Activated naive CD4-positive, alpha-beta T cell treated with anti-CD3 and anti-CD28 coated beads, Interleukin-2, amount 50 U/mL, for 24 hours (primary cell): ENCODE measurements at regions not wholly inside any gene's neighbourhood (a gene's known extent, or its start where the extent isn't known, plus 50 kb on each side); places are given as distances from the start of the nearest gene placed in this dataset.

ENCODE experiments used
- H3K27ac Mint-ChIP-seq: one replicate; pipeline ENCODE4 v1.8.0; 2021; ENCODE audit warnings: mild to moderate bottlenecking, mixed read lengths
- H3K27me3 Mint-ChIP-seq: one replicate; pipeline ENCODE4 v1.8.0; 2021; ENCODE audit warnings: mixed read lengths
- H3K36me3 Mint-ChIP-seq: one replicate; pipeline ENCODE4 v1.8.0; 2021; ENCODE audit warnings: mixed read lengths
- H3K4me1 Mint-ChIP-seq: one replicate; pipeline ENCODE4 v1.8.0; 2021; ENCODE audit warnings: mixed read lengths
- H3K4me3 Mint-ChIP-seq: one replicate; pipeline ENCODE4 v1.8.0; 2021; ENCODE audit warnings: mild to moderate bottlenecking, mixed read lengths
- H3K9me3 Mint-ChIP-seq: one replicate; pipeline ENCODE4 v1.8.0; 2021; ENCODE audit warnings: mixed read lengths

- no peaks in the 10 kb centered on the region for H3K9me3 Mint-ChIP-seq
- no peak overlapping the region for H3K4me3 Mint-ChIP-seq
- no peak overlapping the region for H3K27ac Mint-ChIP-seq
- H3K27me3 Mint-ChIP-seq: no peaks in the 10 kb centered on the region
- H3K4me1 Mint-ChIP-seq: no peaks in the 10 kb centered on the region
- H3K36me3 Mint-ChIP-seq: no peaks in the 10 kb centered on the region
Measured at GRCh38 chr2:7281231-7282201, 364.3 kb downstream of the RNF144A start.

- no peaks in the 10 kb centered on the region for H3K9me3 Mint-ChIP-seq
Measured at GRCh38 chr2:7286120-7286519, 368.9 kb downstream of the RNF144A start.

GRCh38 chr2:7288484-7288883 lies 371.3 kb downstream of the RNF144A start:
- no peaks in the 10 kb centered on the region for H3K9me3 Mint-ChIP-seq
- H3K36me3 Mint-ChIP-seq: no peaks in the 10 kb centered on the region
- no peak overlapping the region for H3K27ac Mint-ChIP-seq
- H3K4me3 Mint-ChIP-seq: no peak overlapping the region
- no peaks in the 10 kb centered on the region for H3K27me3 Mint-ChIP-seq
- no peaks in the 10 kb centered on the region for H3K4me1 Mint-ChIP-seq

More at GRCh38 chr2:7286120-7286519, 368.9 kb downstream of the RNF144A start:
- Mint-ChIP-seq H3K4me3 (no peak overlapping the region), H3K27ac (no peak overlapping the region), H3K36me3 (no peaks in the 10 kb centered on the region), H3K27me3 (no peaks in the 10 kb centered on the region), H3K4me1 (no peaks in the 10 kb centered on the region)

GRCh38 chr2:7289697-7290096 lies 372.5 kb downstream of the RNF144A start:
- Mint-ChIP-seq H3K9me3 (no peaks in the 10 kb centered on the region), H3K4me3 (no peak overlapping the region), H3K36me3 (no peaks in the 10 kb centered on the region), H3K4me1 (no peaks in the 10 kb centered on the region), H3K27me3 (no peaks in the 10 kb centered on the region), H3K27ac (no peak overlapping the region)

- Mint-ChIP-seq H3K4me1 (no peaks in the 10 kb centered on the region), H3K4me3 (no peak overlapping the region)
Measured at GRCh38 chr2:7292154-7292691, 375.0 kb downstream of the RNF144A start.

GRCh38 chr2:7309582-7309981 lies 392.4 kb downstream of the RNF144A start:
- H3K4me3 Mint-ChIP-seq: no peak overlapping the region
- H3K4me1 Mint-ChIP-seq: no peaks in the 10 kb centered on the region
- H3K27ac Mint-ChIP-seq: no peak overlapping the region
- H3K36me3 Mint-ChIP-seq: no peaks in the 10 kb centered on the region
- H3K27me3 Mint-ChIP-seq: no peaks in the 10 kb centered on the region
- no peaks in the 10 kb centered on the region for H3K9me3 Mint-ChIP-seq

More at GRCh38 chr2:7292154-7292691, 375.0 kb downstream of the RNF144A start:
- Mint-ChIP-seq H3K36me3 (no peaks in the 10 kb centered on the region), H3K9me3 (no peaks in the 10 kb centered on the region), H3K27me3 (no peaks in the 10 kb centered on the region), H3K27ac (no peak overlapping the region)

GRCh38 chr2:7324706-7325105 lies 407.5 kb downstream of the RNF144A start:
- no peaks in the 10 kb centered on the region for H3K36me3 Mint-ChIP-seq
- H3K27ac Mint-ChIP-seq: no peak overlapping the region
- no peak overlapping the region for H3K4me3 Mint-ChIP-seq
- H3K27me3 Mint-ChIP-seq: peaks cover 3% of the 10 kb centered on the region
- H3K4me1 Mint-ChIP-seq: no peaks in the 10 kb centered on the region
- no peaks in the 10 kb centered on the region for H3K9me3 Mint-ChIP-seq

- H3K9me3 Mint-ChIP-seq: no peaks in the 10 kb centered on the region
- H3K4me3 Mint-ChIP-seq: no peak overlapping the region
- H3K36me3 Mint-ChIP-seq: no peaks in the 10 kb centered on the region
- no peaks in the 10 kb centered on the region for H3K4me1 Mint-ChIP-seq
- H3K27ac Mint-ChIP-seq: no peak overlapping the region
- H3K27me3 Mint-ChIP-seq: peaks cover 3% of the 10 kb centered on the region
Measured at GRCh38 chr2:7325186-7325585, 408.0 kb downstream of the RNF144A start.

GRCh38 chr2:7329465-7329864 lies 412.3 kb downstream of the RNF144A start:
- Mint-ChIP-seq H3K4me1 (no peaks in the 10 kb centered on the region), H3K36me3 (no peaks in the 10 kb centered on the region), H3K27ac (no peak overlapping the region), H3K27me3 (no peaks in the 10 kb centered on the region), H3K4me3 (no peak overlapping the region), H3K9me3 (no peaks in the 10 kb centered on the region)

- Mint-ChIP-seq H3K27ac (no peak overlapping the region), H3K9me3 (no peaks in the 10 kb centered on the region), H3K36me3 (no peaks in the 10 kb centered on the region), H3K4me1 (no peaks in the 10 kb centered on the region), H3K27me3 (peaks cover 1% of the 10 kb centered on the region), H3K4me3 (no peak overlapping the region)
Measured at GRCh38 chr2:7333189-7333765, 416.1 kb downstream of the RNF144A start.

GRCh38 chr2:7333960-7334493 lies 416.8 kb downstream of the RNF144A start:
- H3K9me3 Mint-ChIP-seq: no peaks in the 10 kb centered on the region
- H3K4me1 Mint-ChIP-seq: no peaks in the 10 kb centered on the region
- no peak overlapping the region for H3K4me3 Mint-ChIP-seq
- H3K27ac Mint-ChIP-seq: no peak overlapping the region
- H3K27me3 Mint-ChIP-seq: peaks cover 1% of the 10 kb centered on the region
- H3K36me3 Mint-ChIP-seq: no peaks in the 10 kb centered on the region

GRCh38 chr2:7338961-7339360 lies 421.7 kb downstream of the RNF144A start:
- no peaks in the 10 kb centered on the region for H3K4me1 Mint-ChIP-seq
- no peak overlapping the region for H3K27ac Mint-ChIP-seq
- peaks cover 1% of the 10 kb centered on the region for H3K27me3 Mint-ChIP-seq
- H3K4me3 Mint-ChIP-seq: no peak overlapping the region
- H3K36me3 Mint-ChIP-seq: no peaks in the 10 kb centered on the region
- no peaks in the 10 kb centered on the region for H3K9me3 Mint-ChIP-seq

GRCh38 chr2:7346336-7346735 lies 429.1 kb downstream of the RNF144A start:
- no peaks in the 10 kb centered on the region for H3K36me3 Mint-ChIP-seq
- no peaks in the 10 kb centered on the region for H3K4me1 Mint-ChIP-seq
- H3K9me3 Mint-ChIP-seq: no peaks in the 10 kb centered on the region
- no peak overlapping the region for H3K4me3 Mint-ChIP-seq
- H3K27ac Mint-ChIP-seq: no peak overlapping the region
- no peaks in the 10 kb centered on the region for H3K27me3 Mint-ChIP-seq

GRCh38 chr2:7348761-7349160 lies 431.5 kb downstream of the RNF144A start:
- Mint-ChIP-seq H3K36me3 (no peaks in the 10 kb centered on the region), H3K27me3 (no peaks in the 10 kb centered on the region), H3K4me3 (no peak overlapping the region), H3K4me1 (no peaks in the 10 kb centered on the region), H3K27ac (no peak overlapping the region), H3K9me3 (no peaks in the 10 kb centered on the region)

GRCh38 chr2:7352191-7352590 lies 435.0 kb downstream of the RNF144A start:
- H3K4me1 Mint-ChIP-seq: no peaks in the 10 kb centered on the region
- H3K27ac Mint-ChIP-seq: no peak overlapping the region
- no peaks in the 10 kb centered on the region for H3K9me3 Mint-ChIP-seq
- no peak overlapping the region for H3K4me3 Mint-ChIP-seq
- no peaks in the 10 kb centered on the region for H3K27me3 Mint-ChIP-seq
- no peaks in the 10 kb centered on the region for H3K36me3 Mint-ChIP-seq

- no peak overlapping the region for H3K27ac Mint-ChIP-seq
- no peaks in the 10 kb centered on the region for H3K9me3 Mint-ChIP-seq
- H3K36me3 Mint-ChIP-seq: no peaks in the 10 kb centered on the region
- H3K4me1 Mint-ChIP-seq: no peaks in the 10 kb centered on the region
- no peaks in the 10 kb centered on the region for H3K27me3 Mint-ChIP-seq
- H3K4me3 Mint-ChIP-seq: no peak overlapping the region
Measured at GRCh38 chr2:7353571-7353970, 436.4 kb downstream of the RNF144A start.
